Vagina (tissue), 2 donors: ENCODE measurements at regions not wholly inside any gene's neighbourhood (a gene's known extent, or its start where the extent isn't known, plus 50 kb on each side); places are given as distances from the start of the nearest gene placed in this dataset.

Experiments used
- CTCF ChIP-seq, 3 experiments: fragments of 450-650 bp in 2 of 3; fragments of 200-600 bp in 1 of 3; sonication (generic) in 1 of 3; IDR thresholded peaks; one replicate each; pipeline ENCODE4 v1.5.1; 2017 to 2019; ENCODE audit warnings: antibody characterized with exemption in 3 of 3, mild to moderate bottlenecking in 2 of 3, moderate library complexity in 2 of 3
- POLR2A ChIP-seq, 2 donors: fragments of 450-650 bp; IDR thresholded peaks; one replicate each; pipeline ENCODE4 v1.6.1; 2017; ENCODE audit warnings: antibody characterized with exemption in 2 of 2, mild to moderate bottlenecking in 2 of 2, moderate library complexity in 2 of 2
- POLR2AphosphoS5 ChIP-seq, 2 donors: sonication (generic); formaldehyde crosslinking; IDR thresholded peaks; one replicate each; pipeline ENCODE4 v1.9.0; 2017; ENCODE audit warnings: antibody characterized with exemption in 2 of 2, mild to moderate bottlenecking in 2 of 2, low read depth in 1 of 2; ENCODE audit not compliant: insufficient read depth in 1 of 2

GRCh38 chr15:87133704-87134103 lies 1054.0 kb downstream of the AGBL1 start:
- no peak for TF ChIP-seq POLR2AphosphoS5 (IDR thresholded peaks at IDR 0.05; ENCODE audit: insufficient read depth in 1 of 2, low read depth in 1 of 2)
- TF ChIP-seq CTCF (IDR thresholded peaks at IDR 0.05): no peak
- no peak for TF ChIP-seq POLR2A (IDR thresholded peaks at IDR 0.05)
